ENCODE measurements at regions not wholly inside any gene's neighbourhood (a gene's known extent, or its start where the extent isn't known, plus 50 kb on each side); places are given as distances from the start of the nearest gene placed in this dataset.

DNA sequence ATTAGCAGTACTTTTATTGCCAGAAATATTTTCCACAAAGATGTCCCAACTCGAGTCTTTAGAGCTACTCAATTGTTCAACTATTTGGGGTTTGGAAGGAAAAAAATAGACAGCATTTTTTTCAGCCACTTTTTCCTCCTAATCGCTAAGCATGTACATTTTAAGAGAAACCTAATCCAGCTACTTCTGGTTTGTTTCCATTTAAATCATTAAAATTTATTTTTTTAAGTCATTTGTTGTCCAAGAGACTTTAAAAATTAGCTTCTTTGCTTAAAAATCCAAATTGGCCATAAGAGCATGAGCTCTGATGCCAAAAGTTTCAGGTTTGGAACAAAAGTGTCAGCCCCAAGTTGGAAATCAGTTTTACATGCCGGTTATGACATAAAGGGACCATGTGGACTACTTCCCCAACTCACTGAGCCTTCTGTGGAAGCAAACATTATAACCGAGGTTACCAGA is 186.3 kb upstream of the INTU start:
- no peaks in the 10 kb centered on the region for H3K36me3 ChIP-seq (ENCODE audit: control insufficient read depth in 2 of 2, insufficient read depth in 2 of 2, low read length in 1 of 2)
- no peak overlapping the region for H3K9ac ChIP-seq (ENCODE audit: control insufficient read depth, insufficient read depth, low read length)
- H3K9me3 ChIP-seq (replicated peaks; ENCODE audit: control insufficient read depth, insufficient read depth, low read length), result no peaks in the 10 kb centered on the region
- ATAC-seq, result no peak
- no peak overlapping the region for H3K4me2 ChIP-seq (ENCODE audit: control insufficient read depth, insufficient read depth)
- no peaks in the 10 kb centered on the region for H3K4me1 ChIP-seq (ENCODE audit: control insufficient read depth, insufficient read depth, low read length)
- SMC1A ChIA-PET (ENCODE audit: uncharacterized antibody, unreplicated experiment), result interaction anchor here (0.9 kb wide), 1 partner anchor 20 kb away, joined by 3 read pairs; no protein-coding TSS in a partner anchor
- DNase-seq (ENCODE audit: low read depth, low spot score), result no peak
- H4K20me1 ChIP-seq (ENCODE audit: control insufficient read depth, insufficient read depth), result no peaks in the 10 kb centered on the region
- BruUV-seq (replicated peaks), result no TSS peak
- FAIRE-seq, result no peak
- intact Hi-C loops (cut with micrococcal nuclease; ENCODE audit: unreplicated experiment), result no loop called here
- POLR2A ChIA-PET, result no interaction called here
- RAD21 ChIA-PET (ENCODE audit: unreplicated experiment), result no interaction called here
- no peak overlapping the region for H2AFZ ChIP-seq (ENCODE audit: control insufficient read depth, low read depth, low read length)
- no peak overlapping the region for H3K4me3 ChIP-seq
- H3K27ac ChIP-seq (ENCODE audit: control insufficient read depth, insufficient read depth), result no peak overlapping the region
- CTCF ChIA-PET, result no interaction called here
- in situ Hi-C loops (cut with MboI), result no loop called here
- H3K27me3 ChIP-seq (replicated peaks in 1 of 2; ENCODE audit: control insufficient read depth in 2 of 2, insufficient read depth in 2 of 2, low read length in 1 of 2), result no peaks in the 10 kb centered on the region; a peak in 1 of 4 replicates
- no peak for TF ChIP-seq RBBP5 (conservative IDR thresholded peaks at IDR 0.05)
- TF ChIP-seq ASH2L (IDR thresholded peaks at IDR 0.05; ENCODE audit: borderline replicate concordance, low read depth), result no peak
- TF ChIP-seq TCF7 (IDR thresholded peaks at IDR 0.05; ENCODE audit: borderline replicate concordance), result no peak
- no peak for TF ChIP-seq NFIC (IDR thresholded peaks at IDR 0.05; ENCODE audit: low read depth, low read length)
- TF ChIP-seq, protein P1, sequence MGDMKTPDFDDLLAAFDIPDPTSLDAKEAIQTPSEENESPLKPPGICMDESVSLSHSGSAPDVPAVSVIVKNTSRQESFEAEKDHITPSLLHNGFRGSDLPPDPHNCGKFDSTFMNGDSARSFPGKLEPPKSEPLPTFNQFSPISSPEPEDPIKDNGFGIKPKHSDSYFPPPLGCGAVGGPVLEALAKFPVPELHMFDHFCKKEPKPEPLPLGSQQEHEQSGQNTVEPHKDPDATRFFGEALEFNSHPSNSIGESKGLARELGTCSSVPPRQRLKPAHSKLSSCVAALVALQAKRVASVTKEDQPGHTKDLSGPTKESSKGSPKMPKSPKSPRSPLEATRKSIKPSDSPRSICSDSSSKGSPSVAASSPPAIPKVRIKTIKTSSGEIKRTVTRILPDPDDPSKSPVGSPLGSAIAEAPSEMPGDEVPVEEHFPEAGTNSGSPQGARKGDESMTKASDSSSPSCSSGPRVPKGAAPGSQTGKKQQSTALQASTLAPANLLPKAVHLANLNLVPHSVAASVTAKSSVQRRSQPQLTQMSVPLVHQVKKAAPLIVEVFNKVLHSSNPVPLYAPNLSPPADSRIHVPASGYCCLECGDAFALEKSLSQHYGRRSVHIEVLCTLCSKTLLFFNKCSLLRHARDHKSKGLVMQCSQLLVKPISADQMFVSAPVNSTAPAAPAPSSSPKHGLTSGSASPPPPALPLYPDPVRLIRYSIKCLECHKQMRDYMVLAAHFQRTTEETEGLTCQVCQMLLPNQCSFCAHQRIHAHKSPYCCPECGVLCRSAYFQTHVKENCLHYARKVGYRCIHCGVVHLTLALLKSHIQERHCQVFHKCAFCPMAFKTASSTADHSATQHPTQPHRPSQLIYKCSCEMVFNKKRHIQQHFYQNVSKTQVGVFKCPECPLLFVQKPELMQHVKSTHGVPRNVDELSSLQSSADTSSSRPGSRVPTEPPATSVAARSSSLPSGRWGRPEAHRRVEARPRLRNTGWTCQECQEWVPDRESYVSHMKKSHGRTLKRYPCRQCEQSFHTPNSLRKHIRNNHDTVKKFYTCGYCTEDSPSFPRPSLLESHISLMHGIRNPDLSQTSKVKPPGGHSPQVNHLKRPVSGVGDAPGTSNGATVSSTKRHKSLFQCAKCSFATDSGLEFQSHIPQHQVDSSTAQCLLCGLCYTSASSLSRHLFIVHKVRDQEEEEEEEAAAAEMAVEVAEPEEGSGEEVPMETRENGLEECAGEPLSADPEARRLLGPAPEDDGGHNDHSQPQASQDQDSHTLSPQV (IDR thresholded peaks at IDR 0.05), result no peak
- TF ChIP-seq MTA2 (IDR thresholded peaks at IDR 0.05; ENCODE audit: low read depth), result no peak
- TF ChIP-seq TCF12 (IDR thresholded peaks at IDR 0.05; ENCODE audit: low read depth, low read length), result no peak
- TF ChIP-seq, protein P2, sequence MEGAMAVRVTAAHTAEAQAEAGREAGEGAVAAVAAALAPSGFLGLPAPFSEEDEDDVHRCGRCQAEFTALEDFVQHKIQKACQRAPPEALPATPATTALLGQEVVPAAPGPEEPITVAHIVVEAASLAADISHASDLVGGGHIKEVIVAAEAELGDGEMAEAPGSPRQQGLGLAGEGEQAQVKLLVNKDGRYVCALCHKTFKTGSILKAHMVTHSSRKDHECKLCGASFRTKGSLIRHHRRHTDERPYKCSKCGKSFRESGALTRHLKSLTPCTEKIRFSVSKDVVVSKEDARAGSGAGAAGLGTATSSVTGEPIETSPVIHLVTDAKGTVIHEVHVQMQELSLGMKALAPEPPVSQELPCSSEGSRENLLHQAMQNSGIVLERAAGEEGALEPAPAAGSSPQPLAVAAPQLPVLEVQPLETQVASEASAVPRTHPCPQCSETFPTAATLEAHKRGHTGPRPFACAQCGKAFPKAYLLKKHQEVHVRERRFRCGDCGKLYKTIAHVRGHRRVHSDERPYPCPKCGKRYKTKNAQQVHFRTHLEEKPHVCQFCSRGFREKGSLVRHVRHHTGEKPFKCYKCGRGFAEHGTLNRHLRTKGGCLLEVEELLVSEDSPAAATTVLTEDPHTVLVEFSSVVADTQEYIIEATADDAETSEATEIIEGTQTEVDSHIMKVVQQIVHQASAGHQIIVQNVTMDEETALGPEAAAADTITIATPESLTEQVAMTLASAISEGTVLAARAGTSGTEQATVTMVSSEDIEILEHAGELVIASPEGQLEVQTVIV (IDR thresholded peaks at IDR 0.05; ENCODE audit: borderline replicate concordance, partially characterized antibody), result no peak
- TF ChIP-seq JUND (IDR thresholded peaks at IDR 0.05; ENCODE audit: low read depth, low read length), result no peak
- TF ChIP-seq, protein P3, sequence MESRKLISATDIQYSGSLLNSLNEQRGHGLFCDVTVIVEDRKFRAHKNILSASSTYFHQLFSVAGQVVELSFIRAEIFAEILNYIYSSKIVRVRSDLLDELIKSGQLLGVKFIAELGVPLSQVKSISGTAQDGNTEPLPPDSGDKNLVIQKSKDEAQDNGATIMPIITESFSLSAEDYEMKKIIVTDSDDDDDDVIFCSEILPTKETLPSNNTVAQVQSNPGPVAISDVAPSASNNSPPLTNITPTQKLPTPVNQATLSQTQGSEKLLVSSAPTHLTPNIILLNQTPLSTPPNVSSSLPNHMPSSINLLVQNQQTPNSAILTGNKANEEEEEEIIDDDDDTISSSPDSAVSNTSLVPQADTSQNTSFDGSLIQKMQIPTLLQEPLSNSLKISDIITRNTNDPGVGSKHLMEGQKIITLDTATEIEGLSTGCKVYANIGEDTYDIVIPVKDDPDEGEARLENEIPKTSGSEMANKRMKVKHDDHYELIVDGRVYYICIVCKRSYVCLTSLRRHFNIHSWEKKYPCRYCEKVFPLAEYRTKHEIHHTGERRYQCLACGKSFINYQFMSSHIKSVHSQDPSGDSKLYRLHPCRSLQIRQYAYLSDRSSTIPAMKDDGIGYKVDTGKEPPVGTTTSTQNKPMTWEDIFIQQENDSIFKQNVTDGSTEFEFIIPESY (IDR thresholded peaks at IDR 0.05), result no peak
- TF ChIP-seq BHLHE40 (IDR thresholded peaks at IDR 0.05; ENCODE audit: borderline replicate concordance in 1 of 2, low read depth in 2 of 2, low read length in 1 of 2), result no peak
- no peak for TF ChIP-seq SUPT20H (IDR thresholded peaks at IDR 0.05; ENCODE audit: borderline replicate concordance, control insufficient read depth, low read depth, low read length)
- no peak for TF ChIP-seq JUNB (IDR thresholded peaks at IDR 0.05)
- TF ChIP-seq STAT3 (IDR thresholded peaks at IDR 0.05; ENCODE audit: low read depth, low read length), result no peak
- no peaks in the 10 kb centered on the region for H3K79me2 ChIP-seq (ENCODE audit: control insufficient read depth, insufficient read depth, low read length)
- 14% methylated on average over 4 of the region's 4 CpGs for WGBS (ENCODE audit: insufficient coverage, insufficient replicate concordance, low lambda C conversion rate, missing lambda C conversion rate)
